AML-193 (cell line): ENCODE measurements at regions not wholly inside any gene's neighbourhood (a gene's known extent, or its start where the extent isn't known, plus 50 kb on each side); places are given as distances from the start of the nearest gene placed in this dataset.
"Not testable (repeated sequence)": the region's sequence is repeated elsewhere in the genome, so short reads cannot be mapped to it uniquely, and the experiment has no call there.

Source experiments
- DNase-seq, 2 experiments: peaks; one replicate each; lab custom pipeline; 2025; lab: John Stamatoyannopoulos, UW

- no peak for DNase-seq
These were observed 472.0 kb downstream of the ZPLD1 start for GRCh38 chr3:102906818-102907217.

GRCh38 chr3:102909904-102910303 lies 475.1 kb downstream of the ZPLD1 start:
- DNase-seq = no peak

GRCh38 chr3:102916532-102916931 lies 481.7 kb downstream of the ZPLD1 start:
- no peak for DNase-seq

GRCh38 chr3:102926618-102927017 lies 491.8 kb downstream of the ZPLD1 start:
- DNase-seq = no peak

- DNase-seq = no peak
These were observed 498.6 kb downstream of the ZPLD1 start for GRCh38 chr3:102933377-102933776.

GRCh38 chr3:102936511-102937045 lies 501.8 kb downstream of the ZPLD1 start:
- DNase-seq = no peak

- no peak for DNase-seq
These were observed 507.0 kb downstream of the ZPLD1 start for GRCh38 chr3:102941786-102942185.

- DNase-seq = not testable (repeated sequence)
These were observed 511.6 kb downstream of the ZPLD1 start for GRCh38 chr3:102946445-102946844.

GRCh38 chr3:102972350-102972749 lies 537.5 kb downstream of the ZPLD1 start:
- no peak for DNase-seq

- DNase-seq = no peak
These were observed 539.5 kb downstream of the ZPLD1 start for GRCh38 chr3:102974333-102974732.

GRCh38 chr3:102979191-102979590 lies 544.4 kb downstream of the ZPLD1 start:
- no peak for DNase-seq

- no peak for DNase-seq
These were observed 545.0 kb downstream of the ZPLD1 start for GRCh38 chr3:102979682-102980354.

- DNase-seq = no peak
These were observed 545.5 kb downstream of the ZPLD1 start for GRCh38 chr3:102980355-102980696.

GRCh38 chr3:103002425-103003176 lies 567.8 kb downstream of the ZPLD1 start:
- DNase-seq = no peak

- no peak for DNase-seq
These were observed 571.8 kb downstream of the ZPLD1 start for GRCh38 chr3:103006526-103007183.

GRCh38 chr3:103009609-103010008 lies 574.8 kb downstream of the ZPLD1 start:
- no peak for DNase-seq

GRCh38 chr3:103025880-103026279 lies 591.1 kb downstream of the ZPLD1 start:
- DNase-seq = no peak

GRCh38 chr3:103033841-103034240 lies 599.0 kb downstream of the ZPLD1 start:
- no peak for DNase-seq

GRCh38 chr3:103047640-103048039 lies 612.8 kb downstream of the ZPLD1 start:
- no peak for DNase-seq

GRCh38 chr3:103048068-103048722 lies 613.4 kb downstream of the ZPLD1 start:
- peak; percentile 26 to 36 for DNase-seq

GRCh38 chr3:103052236-103052830 lies 617.5 kb downstream of the ZPLD1 start:
- peak; percentile 20 to 35 for DNase-seq

- no peak for DNase-seq
These were observed 620.3 kb downstream of the ZPLD1 start for GRCh38 chr3:103055021-103055520.
